Stimulated activated naive CD8-positive, alpha-beta T cell treated with anti-CD3 and anti-CD28 coated beads, Interleukin-15, amount 100 ng/mL, for 72 hours (primary cell): ENCODE measurements at regions not wholly inside any gene's neighbourhood (a gene's known extent, or its start where the extent isn't known, plus 50 kb on each side); places are given as distances from the start of the nearest gene placed in this dataset.

Experiments used
- ATAC-seq: fragments of 150-1000 bp; cut with Tn5 transposase; 2 replicates; pipeline ENCODE4 v1.10.0; 2021; ENCODE audit warnings: mild to moderate bottlenecking, moderate library complexity
- DNase-seq, 2 donors: peaks; one replicate each; pipeline ENCODE4 v3.0.0; 2021 to 2022
- H3K27ac Mint-ChIP-seq, 2 donors: one replicate each; pipeline ENCODE4 v1.8.0; 2022; ENCODE audit warnings: mild to moderate bottlenecking in 2 of 2, mixed read lengths in 2 of 2, moderate library complexity in 2 of 2
- H3K27me3 Mint-ChIP-seq: one replicate; pipeline ENCODE4 v1.8.0; 2022; ENCODE audit warnings: mixed read lengths
- H3K4me1 Mint-ChIP-seq: one replicate; pipeline ENCODE4 v1.8.0; 2022; ENCODE audit warnings: mild to moderate bottlenecking, mixed read lengths
- H3K4me3 Mint-ChIP-seq, 2 donors: one replicate each; pipeline ENCODE4 v1.8.0; 2022; ENCODE audit warnings: mild to moderate bottlenecking in 2 of 2, mixed read lengths in 2 of 2, moderate library complexity in 1 of 2
- H3K9me3 Mint-ChIP-seq, 2 donors: one replicate each; pipeline ENCODE4 v1.8.0; 2022; ENCODE audit warnings: mixed read lengths in 2 of 2

GRCh38 chr2:6211236-6211635 is 519.1 kb downstream of the SOX11 start:
- Mint-ChIP-seq H3K9me3 (peaks cover 0 to 5% of the 10 kb centered on the region in 2 donors), H3K4me1 (no peaks in the 10 kb centered on the region), H3K27ac (no peak overlapping the region), H3K27me3 (no peaks in the 10 kb centered on the region), H3K4me3 (no peak overlapping the region)
- DNase-seq: no peak
- no peak for ATAC-seq

GRCh38 chr2:6212491-6212890 is 520.3 kb downstream of the SOX11 start:
- Mint-ChIP-seq H3K4me3 (no peak overlapping the region), H3K9me3 (peaks cover 0 to 5% of the 10 kb centered on the region in 2 donors), H3K27ac (no peak overlapping the region), H3K27me3 (no peaks in the 10 kb centered on the region), H3K4me1 (no peaks in the 10 kb centered on the region)
- ATAC-seq (no peak), DNase-seq (no peak)

DNA sequence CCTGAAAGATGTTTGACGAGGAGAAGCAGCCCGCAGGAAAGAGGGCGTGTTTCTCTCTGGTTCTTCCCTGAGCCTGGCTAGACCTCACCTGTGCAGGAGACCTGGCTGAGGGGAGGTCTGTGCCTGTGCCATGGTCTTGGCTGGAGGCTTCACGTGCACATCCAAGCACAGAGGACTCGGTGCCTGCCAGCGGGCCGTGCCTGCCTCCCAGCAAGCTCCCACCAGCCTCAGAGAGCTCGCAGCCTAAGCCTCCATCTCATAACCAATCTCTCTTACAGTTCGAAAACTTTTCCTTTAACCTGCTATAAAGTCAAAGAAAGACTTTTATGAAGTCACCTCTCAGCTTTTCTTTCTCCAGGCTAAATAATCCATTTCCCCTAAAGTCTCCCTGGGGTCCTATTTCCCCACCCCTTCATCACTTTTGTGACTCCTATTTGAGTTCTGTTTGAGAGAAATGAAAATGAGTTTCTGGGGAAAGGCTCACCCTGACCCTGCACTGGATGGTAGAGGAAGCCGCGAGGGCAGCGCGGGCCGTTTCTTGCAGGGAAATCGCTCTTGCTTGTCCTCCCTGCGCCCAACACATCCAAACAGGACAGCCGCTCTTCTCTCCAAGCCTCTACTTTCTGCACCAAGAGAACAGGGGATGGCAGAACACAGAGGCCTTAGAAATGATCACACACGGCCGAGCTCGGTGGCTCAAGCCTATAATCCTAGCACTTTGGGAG is 521.0 kb downstream of the SOX11 start:
- DNase-seq: no peak
- no peak overlapping the region for H3K27ac Mint-ChIP-seq

DNA sequence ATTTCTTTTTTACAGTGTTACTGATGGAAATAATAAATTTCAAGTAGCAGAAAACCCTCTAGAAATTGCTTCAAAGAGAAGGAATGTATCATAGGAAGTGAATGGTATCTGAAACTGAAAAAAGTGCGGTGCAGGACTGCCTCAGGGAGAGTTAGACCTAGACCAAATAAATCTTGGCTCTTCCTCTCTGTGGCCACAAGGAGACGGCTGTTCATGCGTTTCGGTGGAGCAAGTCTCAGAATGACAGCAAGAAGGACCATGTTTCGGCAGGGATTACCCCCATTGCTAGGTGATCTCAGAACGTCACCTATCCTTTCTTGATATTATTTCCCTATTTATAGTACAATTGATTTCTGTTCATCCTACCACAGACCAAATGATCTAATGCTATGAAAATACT is 522.3 kb downstream of the SOX11 start:
- ATAC-seq (no peak), DNase-seq (no peak)
- Mint-ChIP-seq H3K9me3 (peaks cover 0 to 5% of the 10 kb centered on the region in 2 donors), H3K27me3 (no peaks in the 10 kb centered on the region), H3K27ac (no peak overlapping the region), H3K4me3 (no peak overlapping the region), H3K4me1 (no peaks in the 10 kb centered on the region)

More for the DNA sequence above, 521.0 kb downstream of the SOX11 start:
- Mint-ChIP-seq H3K4me1 (no peaks in the 10 kb centered on the region), H3K4me3 (no peak overlapping the region), H3K27me3 (no peaks in the 10 kb centered on the region), H3K9me3 (peaks cover 0 to 5% of the 10 kb centered on the region in 2 donors)
- no peak for ATAC-seq

- no peaks in the 10 kb centered on the region for H3K27me3 Mint-ChIP-seq
- no peak for ATAC-seq
- H3K9me3 Mint-ChIP-seq: peaks cover 0 to 5% of the 10 kb centered on the region in 2 donors
- DNase-seq: no peak
- no peak overlapping the region for H3K27ac Mint-ChIP-seq
- no peaks in the 10 kb centered on the region for H3K4me1 Mint-ChIP-seq
- H3K4me3 Mint-ChIP-seq: no peak overlapping the region
Observed at GRCh38 chr2:6215053-6215452, 522.9 kb downstream of the SOX11 start.

GRCh38 chr2:6216234-6216633 is 524.0 kb downstream of the SOX11 start:
- Mint-ChIP-seq H3K27me3 (no peaks in the 10 kb centered on the region), H3K9me3 (peaks cover 0 to 5% of the 10 kb centered on the region in 2 donors), H3K4me1 (no peaks in the 10 kb centered on the region), H3K27ac (no peak overlapping the region), H3K4me3 (no peak overlapping the region)
- no peak for DNase-seq
- ATAC-seq: no peak

DNA sequence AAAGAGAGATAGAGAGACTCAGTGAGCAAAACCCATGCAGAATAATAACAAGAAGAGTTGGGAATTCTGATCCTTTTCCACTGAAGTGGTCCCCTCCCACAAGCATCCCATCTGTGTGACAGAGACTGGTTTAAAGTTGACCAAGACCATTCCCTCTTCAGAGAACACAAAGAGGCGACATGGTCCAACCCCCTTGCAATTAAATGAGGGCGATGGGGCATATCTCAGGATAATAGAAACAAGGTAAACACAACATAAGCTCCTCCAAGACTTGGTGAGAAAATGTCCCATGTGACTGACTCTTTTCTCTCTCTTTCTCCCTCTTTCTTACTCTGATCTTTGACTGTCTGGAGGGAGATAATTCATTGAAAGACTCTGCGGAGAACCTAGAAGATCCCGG is 526.7 kb downstream of the SOX11 start:
- no peak for ATAC-seq
- Mint-ChIP-seq H3K27ac (no peak overlapping the region), H3K4me3 (no peak overlapping the region), H3K9me3 (no peaks in the 10 kb centered on the region), H3K4me1 (no peaks in the 10 kb centered on the region), H3K27me3 (no peaks in the 10 kb centered on the region)
- no peak for DNase-seq

DNA sequence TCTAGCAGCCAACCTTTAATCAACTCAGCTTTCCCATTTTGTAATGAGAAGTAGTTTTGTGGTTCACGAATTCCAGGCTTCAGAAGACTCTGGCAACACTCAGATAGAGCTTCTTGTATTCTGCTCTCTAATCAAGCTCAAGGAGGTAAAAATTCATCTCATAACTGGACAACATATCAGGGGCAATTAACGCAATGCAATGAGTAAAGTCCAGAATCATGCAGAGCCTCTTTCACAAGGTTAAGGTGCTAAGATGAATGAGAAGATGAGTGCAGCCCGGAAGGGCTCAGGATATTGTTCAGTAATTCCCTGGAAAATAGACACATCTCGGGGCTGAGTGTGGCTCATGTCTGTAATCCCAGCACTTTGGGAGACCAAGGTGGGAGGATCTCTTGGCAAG is 527.7 kb downstream of the SOX11 start:
- ATAC-seq: no peak
- Mint-ChIP-seq H3K27me3 (no peaks in the 10 kb centered on the region), H3K27ac (no peak overlapping the region), H3K4me3 (no peak overlapping the region), H3K9me3 (no peaks in the 10 kb centered on the region), H3K4me1 (no peaks in the 10 kb centered on the region)
- DNase-seq: no peak

DNA sequence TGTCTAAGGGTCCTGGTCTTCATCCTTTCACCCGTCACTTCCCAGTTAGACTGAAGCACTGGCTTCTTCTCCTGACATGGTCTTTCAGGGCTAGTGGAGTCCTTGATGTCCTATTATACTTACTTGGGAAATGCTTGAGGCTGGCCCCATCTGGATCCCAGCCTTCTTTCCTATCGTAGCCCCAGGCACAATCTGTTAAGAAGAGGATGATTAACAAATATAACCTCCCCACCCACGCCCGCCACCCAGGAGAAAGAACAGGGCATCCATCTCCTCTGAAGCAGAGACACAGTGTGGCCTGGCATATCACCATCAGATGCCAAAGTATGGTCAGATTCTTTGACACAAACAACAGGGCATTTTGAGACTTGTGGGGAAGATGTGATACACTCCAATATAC is 530.1 kb downstream of the SOX11 start:
- DNase-seq (no peak), ATAC-seq (no peak)
- Mint-ChIP-seq H3K4me1 (no peaks in the 10 kb centered on the region), H3K9me3 (no peaks in the 10 kb centered on the region), H3K27ac (no peak overlapping the region), H3K27me3 (no peaks in the 10 kb centered on the region), H3K4me3 (no peak overlapping the region)

DNA sequence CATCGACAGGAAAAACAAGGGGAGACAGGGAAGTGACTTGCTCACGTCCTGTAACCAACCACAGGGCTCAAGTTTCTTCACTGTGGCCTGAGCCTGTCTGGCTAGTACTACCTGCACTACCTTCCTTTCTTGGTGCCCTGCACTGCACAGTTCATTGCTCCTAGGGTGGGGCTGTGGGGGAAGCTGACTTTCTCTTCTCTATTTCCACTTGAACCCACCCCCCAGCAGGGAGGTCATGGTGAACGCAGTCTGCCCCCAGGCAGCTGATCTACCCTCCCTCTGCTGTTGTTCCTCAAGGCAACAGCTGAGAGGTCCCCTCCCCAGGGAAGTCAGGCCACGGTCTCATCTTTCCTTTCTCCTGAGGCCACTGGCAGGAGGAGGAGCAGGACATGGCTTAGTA is 532.1 kb downstream of the SOX11 start:
- no peaks in the 10 kb centered on the region for H3K27me3 Mint-ChIP-seq
- ATAC-seq (no peak), DNase-seq (no peak)
- no peaks in the 10 kb centered on the region for H3K9me3 Mint-ChIP-seq
- no peak overlapping the region for H3K27ac Mint-ChIP-seq
- no peaks in the 10 kb centered on the region for H3K4me1 Mint-ChIP-seq
- H3K4me3 Mint-ChIP-seq: no peak overlapping the region

GRCh38 chr2:6228251-6228650 is 536.1 kb downstream of the SOX11 start:
- Mint-ChIP-seq H3K4me3 (no peak overlapping the region), H3K9me3 (peaks cover 0 to 16% of the 10 kb centered on the region in 2 donors), H3K27me3 (no peaks in the 10 kb centered on the region), H3K27ac (no peak overlapping the region), H3K4me1 (no peaks in the 10 kb centered on the region)
- DNase-seq (no peak), ATAC-seq (no peak)

DNA sequence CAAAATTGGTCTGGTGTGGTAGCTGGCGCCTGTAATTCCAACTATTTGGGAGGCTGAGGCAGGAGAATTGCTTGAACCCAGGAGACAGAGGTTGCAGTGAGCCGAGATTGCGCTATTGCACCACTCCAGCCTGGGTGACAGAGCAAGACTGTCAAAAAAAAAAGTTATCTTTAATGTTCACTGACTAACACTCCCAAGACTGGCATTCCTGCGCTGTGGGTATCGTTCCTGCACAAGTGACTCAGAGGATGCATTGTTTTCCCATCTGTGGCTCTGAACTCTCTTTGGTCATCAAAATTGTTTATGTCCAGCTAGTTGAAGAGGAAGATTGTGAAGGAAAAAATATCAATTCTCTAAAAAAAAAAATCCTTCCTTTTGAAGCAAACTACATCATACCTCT is 539.0 kb downstream of the SOX11 start:
- ATAC-seq: no peak
- H3K4me3 Mint-ChIP-seq: no peak overlapping the region
- no peaks in the 10 kb centered on the region for H3K27me3 Mint-ChIP-seq
- H3K27ac Mint-ChIP-seq: no peak overlapping the region
- no peak for DNase-seq
- no peaks in the 10 kb centered on the region for H3K4me1 Mint-ChIP-seq
- peaks cover 0 to 16% of the 10 kb centered on the region in 2 donors for H3K9me3 Mint-ChIP-seq

DNA sequence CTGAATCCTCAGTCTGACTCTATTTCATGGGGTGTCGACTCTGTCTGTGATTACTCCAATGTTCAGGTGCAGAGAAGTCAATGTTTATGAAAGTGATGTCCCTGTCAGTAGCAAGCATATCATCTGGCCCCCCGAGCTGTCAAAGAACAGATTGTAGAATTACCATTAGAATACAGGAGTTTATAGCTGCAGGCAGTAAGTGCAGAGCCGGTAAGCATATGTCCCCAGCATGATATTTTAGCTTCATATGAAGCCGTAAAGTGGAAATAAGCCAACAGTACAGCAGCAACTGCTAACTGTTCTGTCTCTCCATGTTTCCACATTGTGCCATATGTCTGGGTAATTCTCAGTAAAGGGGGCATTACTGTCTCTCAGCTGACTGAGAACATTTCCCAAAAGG is 541.8 kb downstream of the SOX11 start:
- Mint-ChIP-seq H3K4me3 (no peak overlapping the region), H3K9me3 (peaks cover 0 to 16% of the 10 kb centered on the region in 2 donors), H3K27me3 (no peaks in the 10 kb centered on the region), H3K4me1 (no peaks in the 10 kb centered on the region), H3K27ac (no peak overlapping the region)
- DNase-seq (no peak), ATAC-seq (no peak)

DNA sequence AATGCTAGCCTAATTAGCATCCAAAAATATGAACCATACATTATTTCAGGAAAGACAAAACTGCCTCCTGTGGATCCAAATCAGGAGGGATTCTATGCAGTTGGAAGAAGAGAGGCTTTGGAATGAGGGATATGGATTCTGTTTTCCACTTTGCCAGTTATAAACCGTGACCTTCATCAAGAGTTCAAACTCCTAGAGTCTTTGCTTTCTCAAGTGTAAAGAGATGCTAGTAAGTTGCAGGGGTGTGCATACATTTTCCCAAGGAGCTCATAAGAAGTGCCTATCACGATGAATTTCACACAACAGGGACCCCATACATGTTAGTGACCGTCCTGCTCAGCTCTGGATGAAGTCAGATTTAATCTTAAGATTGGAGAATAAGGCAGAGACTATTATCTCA is 542.5 kb downstream of the SOX11 start:
- Mint-ChIP-seq H3K27me3 (no peaks in the 10 kb centered on the region), H3K27ac (no peak overlapping the region), H3K4me1 (no peaks in the 10 kb centered on the region), H3K9me3 (peaks cover 2 to 16% of the 10 kb centered on the region in 2 donors), H3K4me3 (no peak overlapping the region)
- ATAC-seq: no peak
- no peak for DNase-seq

DNA sequence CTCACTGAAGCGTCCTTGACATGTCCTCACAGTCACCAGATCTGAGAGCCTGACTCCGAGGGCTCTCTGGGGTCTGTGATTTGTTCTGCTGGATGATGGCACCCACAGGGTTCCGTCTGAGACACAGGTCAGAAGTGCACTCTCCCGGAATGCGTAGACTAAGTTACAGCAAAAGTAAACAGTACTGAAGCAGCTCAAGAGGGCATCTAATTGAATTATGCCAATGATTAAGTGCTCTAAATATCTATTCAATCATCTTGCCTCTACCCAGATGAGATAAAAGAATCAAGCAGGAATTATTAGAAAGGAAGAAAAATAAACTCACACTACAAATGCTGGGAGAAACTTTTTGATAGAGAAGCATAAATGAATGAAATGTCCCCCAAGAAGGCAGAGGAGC is 544.1 kb downstream of the SOX11 start:
- Mint-ChIP-seq H3K4me1 (no peaks in the 10 kb centered on the region), H3K27ac (no peak overlapping the region), H3K4me3 (no peak overlapping the region), H3K27me3 (no peaks in the 10 kb centered on the region), H3K9me3 (peaks cover 6 to 7% of the 10 kb centered on the region in 2 donors)
- ATAC-seq: no peak
- DNase-seq: no peak

DNA sequence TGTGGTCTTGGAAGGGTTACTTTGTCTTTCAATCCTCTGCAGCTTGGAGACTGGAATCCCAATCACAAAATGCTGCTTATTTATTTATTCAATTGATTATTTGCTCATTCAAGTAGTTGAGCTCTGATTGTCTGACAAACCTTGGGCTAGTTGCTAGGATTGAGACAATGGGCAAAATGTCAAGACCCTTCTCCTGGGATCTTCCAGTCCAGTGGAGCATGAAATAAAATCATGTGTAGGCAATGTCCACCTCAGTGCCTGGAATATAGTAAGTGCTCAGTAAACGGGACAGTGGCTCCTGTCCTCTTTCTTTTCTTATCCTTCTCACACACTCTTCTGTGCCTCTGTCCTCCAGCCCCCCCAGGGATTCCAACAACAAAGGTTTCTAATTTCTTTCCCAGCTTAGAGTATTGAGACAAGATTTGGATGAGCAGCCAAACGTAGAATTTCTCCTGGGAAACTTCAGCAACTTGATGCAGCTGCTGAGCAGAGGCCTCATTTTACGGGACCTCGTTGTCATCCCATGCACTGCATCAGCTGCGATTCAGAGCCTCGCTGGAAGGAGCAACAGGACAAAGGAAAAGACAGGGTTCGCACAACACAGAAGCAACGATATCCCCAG is 545.0 kb downstream of the SOX11 start:
- Mint-ChIP-seq H3K27ac (no peak overlapping the region), H3K9me3 (peaks cover 6 to 7% of the 10 kb centered on the region in 2 donors)
- no peak for ATAC-seq

GRCh38 chr2:6249557-6249956 is 557.4 kb downstream of the SOX11 start:
- Mint-ChIP-seq H3K9me3 (no peaks in the 10 kb centered on the region), H3K27me3 (no peaks in the 10 kb centered on the region), H3K27ac (no peak overlapping the region), H3K4me3 (no peak overlapping the region), H3K4me1 (no peaks in the 10 kb centered on the region)
- ATAC-seq: no peak
- DNase-seq: no peak

More for the DNA sequence above, 545.0 kb downstream of the SOX11 start:
- no peak for DNase-seq
- Mint-ChIP-seq H3K27me3 (no peaks in the 10 kb centered on the region), H3K4me1 (no peaks in the 10 kb centered on the region), H3K4me3 (no peak overlapping the region)
